Skeletal muscle tissue (tissue), 3 donors: ENCODE measurements at regions not wholly inside any gene's neighbourhood (a gene's known extent, or its start where the extent isn't known, plus 50 kb on each side); places are given as distances from the start of the nearest gene placed in this dataset.
"Not testable (repeated sequence)": the region's sequence is repeated elsewhere in the genome, so short reads cannot be mapped to it uniquely, and the experiment has no call there.

Source experiments
- H3K27ac ChIP-seq: one replicate; pipeline ENCODE4 v1.7.0; 2013; ENCODE audit warnings: mild to moderate bottlenecking, low read depth, low read length, inconsistent platforms
- H3K27me3 ChIP-seq, 3 donors: one replicate each; pipeline ENCODE4 v1.7.0; 2013; ENCODE audit warnings: low read length in 3 of 3; ENCODE audit not compliant: control insufficient read depth in 3 of 3, insufficient read depth in 3 of 3
- H3K36me3 ChIP-seq, 3 donors: one replicate each; pipeline ENCODE4 v1.7.0; 2013; ENCODE audit warnings: low read length in 3 of 3; ENCODE audit not compliant: control insufficient read depth in 3 of 3, insufficient read depth in 3 of 3
- H3K4me1 ChIP-seq, 3 donors: one replicate each; pipeline ENCODE4 v1.7.0; 2013; ENCODE audit warnings: low read length in 3 of 3, mild to moderate bottlenecking in 3 of 3; ENCODE audit not compliant: control insufficient read depth in 3 of 3, insufficient read depth in 3 of 3
- H3K4me3 ChIP-seq, 3 donors: one replicate each; pipeline ENCODE4 v1.7.0; 2013; ENCODE audit warnings: low read length in 3 of 3
- H3K9ac ChIP-seq, 3 donors: one replicate each; pipeline ENCODE4 v1.7.0; 2013; ENCODE audit warnings: low read length in 3 of 3, mild to moderate bottlenecking in 3 of 3, moderate library complexity in 2 of 3, low read depth in 1 of 3
- H3K9me3 ChIP-seq, 3 donors: one replicate each; pipeline ENCODE4 v1.7.0; 2013; ENCODE audit warnings: low read length in 3 of 3; ENCODE audit not compliant: control insufficient read depth in 3 of 3
- donor health status: Osteomylitis.

- Histone ChIP-seq H3K9me3 (no peaks in the 10 kb centered on the region), H3K27me3 (no peaks in the 10 kb centered on the region), H3K27ac (no peak overlapping the region), H3K36me3 (no peaks in the 10 kb centered on the region), H3K4me3 (no peak overlapping the region), H3K4me1 (no peaks in the 10 kb centered on the region), H3K9ac (no peak overlapping the region)
Measured at GRCh38 chr4:97038146-97038516, 1105.1 kb downstream of the STPG2 start.

DNA sequence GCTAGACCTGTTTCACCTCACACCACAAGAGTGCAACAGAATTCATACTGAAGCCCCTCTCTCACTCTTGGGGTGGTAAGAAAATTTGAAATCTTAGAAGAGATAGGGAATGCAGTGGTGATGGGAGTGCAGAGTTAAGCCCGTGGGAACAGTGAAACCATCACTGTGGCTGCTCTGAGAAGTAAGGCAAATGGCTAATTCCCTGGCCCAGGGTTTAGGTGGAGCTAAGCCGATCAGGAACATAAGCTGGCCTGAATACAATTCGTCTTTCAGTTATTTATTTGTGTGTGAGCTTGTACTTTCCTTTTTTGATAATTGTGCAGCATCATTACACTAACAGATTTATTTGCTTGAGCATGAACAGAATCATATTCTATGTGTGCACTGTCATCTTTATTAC is 1070.6 kb downstream of the STPG2 start:
- H3K27me3 ChIP-seq = no peaks in the 10 kb centered on the region

GRCh38 chr4:97073194-97073593 is 1070.1 kb downstream of the STPG2 start:
- Histone ChIP-seq H3K27ac (no peak overlapping the region), H3K36me3 (no peaks in the 10 kb centered on the region), H3K9ac (no peak overlapping the region), H3K27me3 (no peaks in the 10 kb centered on the region), H3K4me3 (no peak overlapping the region), H3K9me3 (no peaks in the 10 kb centered on the region), H3K4me1 (no peaks in the 10 kb centered on the region)

More for the DNA sequence above, 1070.6 kb downstream of the STPG2 start:
- H3K4me1 ChIP-seq = no peaks in the 10 kb centered on the region
- no peaks in the 10 kb centered on the region for H3K9me3 ChIP-seq
- no peaks in the 10 kb centered on the region for H3K36me3 ChIP-seq
- H3K27ac ChIP-seq = no peak overlapping the region
- no peak overlapping the region for H3K9ac ChIP-seq
- H3K4me3 ChIP-seq = no peak overlapping the region

DNA sequence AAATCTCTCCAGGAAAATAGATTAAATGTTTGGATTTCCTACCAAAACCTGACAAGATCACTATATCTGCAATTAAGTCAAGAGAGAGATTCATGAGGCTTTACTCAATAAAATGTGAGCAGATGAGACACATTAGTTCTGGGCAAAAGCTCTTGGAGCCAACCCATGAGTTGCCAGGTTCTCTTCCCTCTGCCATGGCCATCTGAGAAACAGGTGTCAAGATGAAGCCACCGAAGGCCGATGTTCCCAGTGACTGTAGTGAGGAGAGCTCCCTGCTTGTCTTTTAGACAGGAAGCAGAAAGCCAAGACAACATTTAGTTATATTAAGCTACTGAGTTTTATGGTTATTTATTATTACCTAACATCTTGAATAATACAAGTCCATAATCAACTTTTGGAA is 1068.7 kb downstream of the STPG2 start:
- H3K9me3 ChIP-seq = no peaks in the 10 kb centered on the region
- no peaks in the 10 kb centered on the region for H3K4me1 ChIP-seq
- H3K36me3 ChIP-seq = no peaks in the 10 kb centered on the region
- H3K4me3 ChIP-seq = no peak overlapping the region
- no peaks in the 10 kb centered on the region for H3K27me3 ChIP-seq
- no peak overlapping the region for H3K9ac ChIP-seq
- no peak overlapping the region for H3K27ac ChIP-seq

GRCh38 chr4:97081951-97082350 is 1061.3 kb downstream of the STPG2 start:
- peaks cover 0 to 2% (median 0%) of the 10 kb centered on the region in 3 donors for H3K9me3 ChIP-seq
- H3K27ac ChIP-seq = no peak overlapping the region
- H3K4me1 ChIP-seq = no peaks in the 10 kb centered on the region
- no peak overlapping the region for H3K9ac ChIP-seq
- H3K27me3 ChIP-seq = no peaks in the 10 kb centered on the region
- H3K4me3 ChIP-seq = no peak overlapping the region
- H3K36me3 ChIP-seq = no peaks in the 10 kb centered on the region

DNA sequence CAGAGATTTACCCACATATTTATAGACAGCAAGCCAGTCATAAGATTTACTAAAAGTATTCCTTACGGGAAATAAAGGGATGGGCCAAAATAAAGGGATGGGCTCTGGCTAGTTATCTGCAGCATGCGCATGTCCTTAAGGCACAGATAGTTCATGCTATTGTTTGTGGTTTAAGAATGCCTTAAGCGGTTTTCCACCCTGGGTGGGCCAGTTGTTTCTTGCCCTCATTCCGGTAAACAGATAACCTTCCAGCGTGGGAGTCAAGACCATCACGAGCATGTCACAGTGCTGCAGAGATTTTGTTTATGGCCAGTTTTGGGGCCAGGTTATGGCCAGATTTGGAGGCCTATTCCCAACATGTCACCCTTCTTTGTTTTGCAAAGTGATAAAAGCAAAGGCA is 1046.2 kb downstream of the STPG2 start:
- H3K36me3 ChIP-seq, H3K4me3 ChIP-seq, H3K27ac ChIP-seq, H3K9me3 ChIP-seq, H3K27me3 ChIP-seq, H3K9ac ChIP-seq, H3K4me1 ChIP-seq: not testable (repeated sequence)

- H3K9me3 ChIP-seq, H3K4me3 ChIP-seq, H3K27me3 ChIP-seq, H3K27ac ChIP-seq, H3K4me1 ChIP-seq, H3K9ac ChIP-seq, H3K36me3 ChIP-seq: not testable (repeated sequence)
Measured at GRCh38 chr4:97101171-97101570, 1042.1 kb downstream of the STPG2 start.

- Histone ChIP-seq H3K27me3 (no peaks in the 10 kb centered on the region), H3K9ac (no peak overlapping the region), H3K4me3 (no peak overlapping the region), H3K9me3 (no peaks in the 10 kb centered on the region), H3K27ac (no peak overlapping the region), H3K36me3 (no peaks in the 10 kb centered on the region), H3K4me1 (no peaks in the 10 kb centered on the region)
Measured at GRCh38 chr4:97103252-97103651, 1040.0 kb downstream of the STPG2 start.

DNA sequence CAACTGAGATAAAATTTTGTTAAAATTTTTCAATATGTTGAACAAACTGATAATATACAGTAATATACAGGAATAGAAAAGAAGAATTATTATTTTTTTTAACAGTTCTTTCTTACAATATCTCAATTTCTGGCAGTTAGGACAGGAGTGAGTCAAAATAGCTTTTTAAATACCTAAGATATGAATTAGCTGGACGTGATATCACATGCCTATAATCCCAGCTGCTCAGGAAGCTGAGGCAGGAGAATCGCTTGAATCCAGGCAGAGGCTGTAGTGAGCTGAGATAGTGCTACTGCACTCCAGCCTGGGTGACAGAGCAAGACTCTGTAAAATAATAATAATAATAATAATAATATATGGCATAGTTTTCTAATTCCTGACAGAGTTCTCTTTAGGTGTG is 1039.3 kb downstream of the STPG2 start:
- no peak overlapping the region for H3K27ac ChIP-seq
- no peaks in the 10 kb centered on the region for H3K27me3 ChIP-seq
- no peak overlapping the region for H3K4me3 ChIP-seq
- H3K4me1 ChIP-seq = no peaks in the 10 kb centered on the region
- no peak overlapping the region for H3K9ac ChIP-seq
- H3K36me3 ChIP-seq = no peaks in the 10 kb centered on the region
- no peaks in the 10 kb centered on the region for H3K9me3 ChIP-seq

DNA sequence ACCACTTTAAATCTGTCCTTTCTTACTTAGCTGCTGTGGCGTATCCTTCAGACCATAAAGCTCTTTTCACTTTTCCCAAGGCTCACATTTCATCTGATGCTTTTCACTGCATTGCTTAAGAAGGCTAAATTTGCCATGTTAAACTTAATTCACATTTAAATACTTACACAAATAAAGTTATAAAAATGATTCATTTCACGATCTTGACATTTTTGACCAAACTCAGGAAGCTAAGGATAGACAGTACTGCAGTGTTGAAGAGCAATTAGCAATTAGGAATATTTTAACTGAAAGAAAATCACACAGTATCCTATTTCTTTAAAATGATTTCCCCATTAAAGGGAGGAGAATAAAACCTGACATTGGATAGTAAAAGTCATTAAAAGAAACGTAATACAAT is 1038.6 kb downstream of the STPG2 start:
- H3K27ac ChIP-seq = no peak overlapping the region

More for the DNA sequence above, 1038.6 kb downstream of the STPG2 start:
- H3K36me3 ChIP-seq = no peaks in the 10 kb centered on the region
- no peaks in the 10 kb centered on the region for H3K9me3 ChIP-seq
- H3K4me3 ChIP-seq = no peak overlapping the region
- H3K27me3 ChIP-seq = no peaks in the 10 kb centered on the region
- no peak overlapping the region for H3K9ac ChIP-seq
- H3K4me1 ChIP-seq = no peaks in the 10 kb centered on the region
